Suprapubic skin (tissue), 4 donors: ENCODE measurements at regions not wholly inside any gene's neighbourhood (a gene's known extent, or its start where the extent isn't known, plus 50 kb on each side); places are given as distances from the start of the nearest gene placed in this dataset.

Source experiments
- DNase-seq, 2 donors: peaks; one replicate each; pipeline ENCODE4 v3.0.0-alpha.2; 2019; ENCODE audit warnings: low spot score in 2 of 2
- H3K27ac ChIP-seq: fragments of 200-600 bp; sonication (generic); one replicate; pipeline ENCODE4 v1.5.1; 2019
- H3K27me3 ChIP-seq: fragments of 200-600 bp; sonication (generic); one replicate; pipeline ENCODE4 v1.5.1; 2019
- H3K36me3 ChIP-seq: fragments of 200-600 bp; sonication (generic); one replicate; pipeline ENCODE4 v1.5.1; 2019
- H3K4me1 ChIP-seq: fragments of 200-600 bp; sonication (generic); one replicate; pipeline ENCODE4 v1.5.1; 2019
- H3K4me3 ChIP-seq: fragments of 200-600 bp; sonication (generic); one replicate; pipeline ENCODE4 v1.5.1; 2019; ENCODE audit warnings: mild to moderate bottlenecking
- H3K9me3 ChIP-seq: fragments of 200-600 bp; sonication (generic); one replicate; pipeline ENCODE4 v1.5.1; 2019
- EP300 ChIP-seq: sonication (generic); formaldehyde crosslinking; IDR thresholded peaks from one replicate; pipeline ENCODE4 v1.6.1; 2017; ENCODE audit warnings: antibody characterized with exemption
- POLR2A ChIP-seq, 2 donors: fragments of 450-650 bp; IDR thresholded peaks; one replicate each; pipeline ENCODE4 v1.6.1; 2017; ENCODE audit warnings: antibody characterized with exemption in 2 of 2, mild to moderate bottlenecking in 2 of 2, moderate library complexity in 2 of 2
- POLR2AphosphoS5 ChIP-seq, 3 donors: sonication (generic); formaldehyde crosslinking; IDR thresholded peaks; one replicate each; pipeline ENCODE4 v1.6.1; 2017; ENCODE audit warnings: antibody characterized with exemption in 3 of 3
- WGBS: methylation state at CpG from one replicate; pipeline ENCODE4 v1.1.5; 2018; 5-methylcytosine and 5-hydroxymethylcytosine counted together
- TF ChIP-seq, protein P1 (sequence below), 2 donors: fragments of 200-600 bp in 1 of 2; fragments of 450-650 bp in 1 of 2; sonication (generic) in 1 of 2; IDR thresholded peaks; one replicate each; pipeline ENCODE4 v1.5.1; 2016 to 2019; ENCODE audit warnings: antibody characterized with exemption in 2 of 2, mild to moderate bottlenecking in 1 of 2, moderate library complexity in 1 of 2

DNA sequence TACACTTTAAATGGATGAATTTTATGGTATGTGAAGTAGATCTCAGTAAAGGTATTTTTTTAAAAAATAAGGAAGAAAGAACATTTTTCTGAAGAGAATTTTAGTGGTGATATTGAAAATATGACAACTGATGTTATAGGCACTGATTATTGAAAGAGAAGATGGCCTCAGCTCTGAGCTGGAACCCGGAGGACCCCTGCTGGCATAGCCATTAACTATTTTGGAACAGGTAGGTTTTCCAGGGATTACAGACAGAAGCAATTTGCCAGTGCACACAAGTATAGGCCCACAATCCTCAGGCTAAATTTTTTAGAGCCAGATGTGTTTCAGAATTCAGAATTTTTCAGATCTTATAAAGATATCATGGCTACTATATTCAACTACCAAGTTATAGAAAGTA is 315.9 kb upstream of the GPR149 start:
- Histone ChIP-seq H3K27me3 (no peaks in the 10 kb centered on the region), H3K27ac (no peak overlapping the region), H3K4me1 (no peaks in the 10 kb centered on the region), H3K9me3 (no peaks in the 10 kb centered on the region), H3K36me3 (no peaks in the 10 kb centered on the region), H3K4me3 (no peak overlapping the region)
- TF ChIP-seq, protein P1, sequence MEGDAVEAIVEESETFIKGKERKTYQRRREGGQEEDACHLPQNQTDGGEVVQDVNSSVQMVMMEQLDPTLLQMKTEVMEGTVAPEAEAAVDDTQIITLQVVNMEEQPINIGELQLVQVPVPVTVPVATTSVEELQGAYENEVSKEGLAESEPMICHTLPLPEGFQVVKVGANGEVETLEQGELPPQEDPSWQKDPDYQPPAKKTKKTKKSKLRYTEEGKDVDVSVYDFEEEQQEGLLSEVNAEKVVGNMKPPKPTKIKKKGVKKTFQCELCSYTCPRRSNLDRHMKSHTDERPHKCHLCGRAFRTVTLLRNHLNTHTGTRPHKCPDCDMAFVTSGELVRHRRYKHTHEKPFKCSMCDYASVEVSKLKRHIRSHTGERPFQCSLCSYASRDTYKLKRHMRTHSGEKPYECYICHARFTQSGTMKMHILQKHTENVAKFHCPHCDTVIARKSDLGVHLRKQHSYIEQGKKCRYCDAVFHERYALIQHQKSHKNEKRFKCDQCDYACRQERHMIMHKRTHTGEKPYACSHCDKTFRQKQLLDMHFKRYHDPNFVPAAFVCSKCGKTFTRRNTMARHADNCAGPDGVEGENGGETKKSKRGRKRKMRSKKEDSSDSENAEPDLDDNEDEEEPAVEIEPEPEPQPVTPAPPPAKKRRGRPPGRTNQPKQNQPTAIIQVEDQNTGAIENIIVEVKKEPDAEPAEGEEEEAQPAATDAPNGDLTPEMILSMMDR (IDR thresholded peaks at IDR 0.05) = no peak
- no peak for TF ChIP-seq POLR2AphosphoS5 (IDR thresholded peaks at IDR 0.05)
- no peak for TF ChIP-seq EP300
- no peak for TF ChIP-seq POLR2A (IDR thresholded peaks at IDR 0.05)
- WGBS = 34% methylated on average over 1 of the region's 1 CpG
- DNase-seq = no peak

DNA sequence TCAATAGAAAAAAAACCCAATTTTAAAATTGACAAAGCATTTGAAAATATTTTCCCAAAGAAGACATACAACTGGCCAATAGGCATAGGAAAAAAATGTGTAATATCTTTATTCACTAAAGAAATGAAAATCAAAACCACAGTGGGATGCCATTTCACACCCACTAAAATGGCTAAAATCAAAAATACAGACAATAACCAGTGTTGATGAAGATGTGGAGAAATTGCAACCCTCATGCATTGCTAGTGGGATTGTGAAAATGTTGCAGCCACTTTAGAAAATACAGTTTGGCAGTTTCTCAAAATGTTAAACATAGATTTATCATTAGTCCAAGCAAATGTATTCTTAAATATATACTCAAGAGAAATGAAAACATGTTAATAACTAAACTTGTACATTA is 315.1 kb upstream of the GPR149 start:
- Histone ChIP-seq H3K4me3 (no peak overlapping the region), H3K27me3 (no peaks in the 10 kb centered on the region), H3K36me3 (no peaks in the 10 kb centered on the region), H3K9me3 (no peaks in the 10 kb centered on the region), H3K27ac (no peak overlapping the region), H3K4me1 (no peaks in the 10 kb centered on the region)
- TF ChIP-seq POLR2A (IDR thresholded peaks at IDR 0.05) (no peak), POLR2AphosphoS5 (IDR thresholded peaks at IDR 0.05) (no peak), EP300 (no peak)
- TF ChIP-seq, protein P1 (IDR thresholded peaks at IDR 0.05) = no peak
- DNase-seq = no peak

DNA sequence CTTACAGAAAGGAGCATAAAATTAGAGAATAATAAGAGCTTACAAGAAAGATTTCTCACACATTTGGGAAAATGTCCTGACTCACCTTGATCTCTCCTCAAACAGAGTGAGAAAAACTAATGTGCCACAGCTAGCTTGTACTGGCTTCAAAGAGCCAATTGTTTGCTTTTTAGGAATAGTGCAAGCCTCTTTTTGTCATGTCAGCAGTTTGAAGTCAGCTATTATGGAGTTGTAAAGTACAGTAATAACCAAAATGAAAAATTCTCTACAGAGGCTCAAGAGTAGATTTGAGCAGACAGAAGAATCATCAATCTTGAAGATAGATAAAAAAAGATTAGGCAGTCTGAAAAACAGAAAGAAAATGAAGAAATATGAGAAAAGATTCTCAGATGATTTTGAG is 313.4 kb upstream of the GPR149 start:
- Histone ChIP-seq H3K27ac (no peak overlapping the region), H3K27me3 (no peaks in the 10 kb centered on the region), H3K9me3 (no peaks in the 10 kb centered on the region), H3K4me3 (no peak overlapping the region), H3K36me3 (no peaks in the 10 kb centered on the region), H3K4me1 (no peaks in the 10 kb centered on the region)
- DNase-seq = no peak
- no peak for TF ChIP-seq POLR2AphosphoS5 (IDR thresholded peaks at IDR 0.05)
- TF ChIP-seq POLR2A (IDR thresholded peaks at IDR 0.05) = no peak
- no peak for TF ChIP-seq EP300
- TF ChIP-seq, protein P1 (IDR thresholded peaks at IDR 0.05) = no peak

DNA sequence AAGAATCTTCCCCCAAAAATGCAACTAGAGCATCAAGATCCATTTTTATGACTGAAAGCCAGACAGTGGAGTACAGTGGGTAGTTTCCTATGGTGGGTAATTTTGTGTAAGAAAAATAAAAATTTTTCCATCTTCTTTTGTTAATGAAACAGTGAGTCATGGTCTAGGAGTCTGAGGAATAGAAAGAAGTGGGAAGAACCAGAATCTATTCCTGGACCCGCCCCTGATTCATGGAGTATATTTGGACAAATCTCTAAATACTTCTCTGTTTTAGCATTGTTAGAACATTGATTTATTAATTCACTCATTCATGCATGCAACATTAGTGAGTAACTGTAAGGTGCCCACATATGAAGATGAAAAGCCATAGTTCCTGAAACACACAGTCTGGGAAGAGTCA is 304.5 kb upstream of the GPR149 start:
- no peak overlapping the region for H3K27ac ChIP-seq
- WGBS = 88% methylated on average over 1 of the region's 1 CpG
- no peak overlapping the region for H3K4me3 ChIP-seq
- peaks cover 8% of the 10 kb centered on the region for H3K4me1 ChIP-seq
- no peaks in the 10 kb centered on the region for H3K27me3 ChIP-seq
- no peak for DNase-seq
- H3K36me3 ChIP-seq = no peaks in the 10 kb centered on the region
- TF ChIP-seq EP300 (no peak), POLR2A (IDR thresholded peaks at IDR 0.05) (no peak), POLR2AphosphoS5 (IDR thresholded peaks at IDR 0.05) (no peak)
- TF ChIP-seq, protein P1 (IDR thresholded peaks at IDR 0.05) = no peak
- no peaks in the 10 kb centered on the region for H3K9me3 ChIP-seq

DNA sequence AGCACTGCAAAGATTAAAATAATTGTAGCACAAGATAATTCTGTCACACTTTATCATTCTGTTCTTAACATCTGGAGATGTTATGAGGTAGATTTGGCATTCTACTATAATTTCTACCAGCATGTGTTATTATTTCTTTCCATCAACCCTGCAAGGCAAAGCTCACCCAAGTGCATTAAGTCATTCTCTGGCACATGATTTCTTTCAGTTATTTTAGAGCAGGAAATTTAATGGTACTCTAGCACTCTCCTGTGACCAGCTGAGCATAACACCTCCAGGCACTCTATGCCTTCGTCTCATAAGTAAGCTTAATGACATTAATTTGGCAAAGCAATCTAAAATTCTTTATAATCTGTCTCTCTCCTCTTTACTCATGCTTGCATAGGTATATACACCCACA is 300.2 kb upstream of the GPR149 start:
- H3K27ac ChIP-seq = no peak overlapping the region
- peaks cover 8% of the 10 kb centered on the region for H3K4me1 ChIP-seq
- H3K4me3 ChIP-seq = no peak overlapping the region
- H3K27me3 ChIP-seq = no peaks in the 10 kb centered on the region
- no peak for DNase-seq
- TF ChIP-seq, protein P1 (IDR thresholded peaks at IDR 0.05) = no peak
- no peak for TF ChIP-seq POLR2AphosphoS5 (IDR thresholded peaks at IDR 0.05)
- no peak for TF ChIP-seq EP300
- no peak for TF ChIP-seq POLR2A (IDR thresholded peaks at IDR 0.05)
- H3K36me3 ChIP-seq = no peaks in the 10 kb centered on the region
- H3K9me3 ChIP-seq = no peaks in the 10 kb centered on the region
- 21% methylated on average over 1 of the region's 1 CpG for WGBS
